ENCODE measurements at regions not wholly inside any gene's neighbourhood (a gene's known extent, or its start where the extent isn't known, plus 50 kb on each side); places are given as distances from the start of the nearest gene placed in this dataset.

DNA sequence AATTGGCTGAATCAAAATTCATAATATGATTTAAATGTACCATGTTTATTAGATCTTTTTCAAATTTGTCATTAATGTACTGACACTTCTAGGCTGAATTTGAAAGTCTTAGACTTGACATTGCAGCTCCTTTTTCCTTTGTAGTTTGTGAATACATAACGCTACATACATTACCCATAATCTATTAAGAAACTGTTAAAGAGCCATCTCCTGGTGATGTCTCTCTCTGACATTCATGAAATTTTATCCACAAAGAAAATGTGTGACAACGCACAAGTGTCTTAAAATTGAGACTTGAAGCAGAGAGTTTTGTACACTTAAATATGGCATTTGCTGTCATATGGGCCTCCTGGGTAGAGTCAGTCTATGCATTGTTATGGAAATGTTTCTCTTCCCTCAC lies 320.2 kb upstream of the ARGLU1 start:
- H3F3A ChIP-seq (ENCODE audit: insufficient read depth) = no peaks in the 10 kb centered on the region
- no peak overlapping the region for H3K4me3 ChIP-seq (ENCODE audit: insufficient read depth, low read length, poor library complexity, severe bottlenecking)
- H3K9me2 ChIP-seq (replicated peaks; ENCODE audit: insufficient read depth, low read length) = no peaks in the 10 kb centered on the region
- H3K36me3 ChIP-seq (ENCODE audit: low read length) = no peaks in the 10 kb centered on the region
- no peaks in the 10 kb centered on the region for H3K9me3 ChIP-seq (ENCODE audit: insufficient read depth, low read length)
- TF ChIP-seq CTCF (IDR thresholded peaks at IDR 0.05; ENCODE audit: insufficient read depth, low read length, poor library complexity, severe bottlenecking) = no peak
- no peak for TF ChIP-seq EZH2phosphoT487 (conservative IDR thresholded peaks at IDR 0.05; ENCODE audit: low read length)
- no peak overlapping the region for H3K27ac ChIP-seq (ENCODE audit: low read depth, low read length)
- H3K79me2 ChIP-seq (ENCODE audit: insufficient read depth, low read length) = no peaks in the 10 kb centered on the region
- no peak overlapping the region for H2AFZ ChIP-seq (ENCODE audit: low read depth, low read length, severe bottlenecking)
- no peak overlapping the region for H3K9ac ChIP-seq (ENCODE audit: low read length)
- no peak overlapping the region for H3K4me2 ChIP-seq (ENCODE audit: low read depth, low read length, poor library complexity, severe bottlenecking)
- H4K20me1 ChIP-seq (ENCODE audit: low read depth, low read length) = no peaks in the 10 kb centered on the region
- H3K27me3 ChIP-seq (ENCODE audit: low read length) = no peaks in the 10 kb centered on the region

- Histone ChIP-seq H3K4me2 (ENCODE audit: low read depth, low read length, poor library complexity, severe bottlenecking) (no peak overlapping the region), H4K20me1 (ENCODE audit: low read depth, low read length) (no peaks in the 10 kb centered on the region), H3K36me3 (ENCODE audit: low read length) (no peaks in the 10 kb centered on the region), H3K27me3 (ENCODE audit: low read length) (no peaks in the 10 kb centered on the region), H3K79me2 (ENCODE audit: insufficient read depth, low read length) (no peaks in the 10 kb centered on the region), H3K4me3 (ENCODE audit: insufficient read depth, low read length, poor library complexity, severe bottlenecking) (no peak overlapping the region), H3K9me2 (replicated peaks; ENCODE audit: insufficient read depth, low read length) (no peaks in the 10 kb centered on the region), H3F3A (ENCODE audit: insufficient read depth) (no peaks in the 10 kb centered on the region), H2AFZ (ENCODE audit: low read depth, low read length, severe bottlenecking) (no peak overlapping the region), H3K9ac (ENCODE audit: low read length) (no peak overlapping the region), H3K9me3 (ENCODE audit: insufficient read depth, low read length) (no peaks in the 10 kb centered on the region), H3K27ac (ENCODE audit: low read depth, low read length) (no peak overlapping the region)
- TF ChIP-seq CTCF (IDR thresholded peaks at IDR 0.05; ENCODE audit: insufficient read depth, low read length, poor library complexity, severe bottlenecking) (no peak), EZH2phosphoT487 (conservative IDR thresholded peaks at IDR 0.05; ENCODE audit: low read length) (no peak)
Measured at GRCh38 chr13:106887686-106888085, 319.7 kb upstream of the ARGLU1 start.

- Histone ChIP-seq H2AFZ (ENCODE audit: low read depth, low read length, severe bottlenecking) (no peak overlapping the region), H3F3A (ENCODE audit: insufficient read depth) (no peaks in the 10 kb centered on the region), H3K9me2 (replicated peaks; ENCODE audit: insufficient read depth, low read length) (no peaks in the 10 kb centered on the region), H3K36me3 (ENCODE audit: low read length) (no peaks in the 10 kb centered on the region), H3K4me2 (ENCODE audit: low read depth, low read length, poor library complexity, severe bottlenecking) (no peak overlapping the region), H3K79me2 (ENCODE audit: insufficient read depth, low read length) (no peaks in the 10 kb centered on the region), H3K9ac (ENCODE audit: low read length) (no peak overlapping the region), H3K27me3 (ENCODE audit: low read length) (no peaks in the 10 kb centered on the region), H4K20me1 (ENCODE audit: low read depth, low read length) (no peaks in the 10 kb centered on the region), H3K9me3 (ENCODE audit: insufficient read depth, low read length) (no peaks in the 10 kb centered on the region), H3K27ac (ENCODE audit: low read depth, low read length) (no peak overlapping the region), H3K4me3 (ENCODE audit: insufficient read depth, low read length, poor library complexity, severe bottlenecking) (no peak overlapping the region)
- TF ChIP-seq CTCF (IDR thresholded peaks at IDR 0.05; ENCODE audit: insufficient read depth, low read length, poor library complexity, severe bottlenecking) (no peak), EZH2phosphoT487 (conservative IDR thresholded peaks at IDR 0.05; ENCODE audit: low read length) (no peak)
Measured at GRCh38 chr13:106883976-106884375, 316.0 kb upstream of the ARGLU1 start.

- Histone ChIP-seq H3K9ac (ENCODE audit: low read length) (no peak overlapping the region), H3F3A (ENCODE audit: insufficient read depth) (no peaks in the 10 kb centered on the region), H3K4me2 (ENCODE audit: low read depth, low read length, poor library complexity, severe bottlenecking) (no peak overlapping the region), H3K27me3 (ENCODE audit: low read length) (no peaks in the 10 kb centered on the region), H3K9me3 (ENCODE audit: insufficient read depth, low read length) (no peaks in the 10 kb centered on the region), H3K4me3 (ENCODE audit: insufficient read depth, low read length, poor library complexity, severe bottlenecking) (no peak overlapping the region), H3K9me2 (replicated peaks; ENCODE audit: insufficient read depth, low read length) (no peaks in the 10 kb centered on the region), H3K27ac (ENCODE audit: low read depth, low read length) (no peak overlapping the region), H4K20me1 (ENCODE audit: low read depth, low read length) (no peaks in the 10 kb centered on the region), H3K79me2 (ENCODE audit: insufficient read depth, low read length) (no peaks in the 10 kb centered on the region), H2AFZ (ENCODE audit: low read depth, low read length, severe bottlenecking) (no peak overlapping the region), H3K36me3 (ENCODE audit: low read length) (no peaks in the 10 kb centered on the region)
- TF ChIP-seq CTCF (IDR thresholded peaks at IDR 0.05; ENCODE audit: insufficient read depth, low read length, poor library complexity, severe bottlenecking) = no peak
- TF ChIP-seq EZH2phosphoT487 (conservative IDR thresholded peaks at IDR 0.05; ENCODE audit: low read length) = no peak
Measured at GRCh38 chr13:106882246-106882645, 314.3 kb upstream of the ARGLU1 start.

Measured in SU-DHL-6 (cell line).